Neural cell (in vitro differentiated cells): ENCODE measurements at regions not wholly inside any gene's neighbourhood (a gene's known extent, or its start where the extent isn't known, plus 50 kb on each side); places are given as distances from the start of the nearest gene placed in this dataset.

Experiments used
- H2AFZ ChIP-seq: fragments of 200-600, 300-800 bp; sonication (generic), shearing (Covaris generic); 2 replicates; pipeline ENCODE4 v1.6.0; 2014; ENCODE audit warnings: low read depth, mild to moderate bottlenecking, antibody characterized with exemption, low read length, moderate library complexity
- H3F3A ChIP-seq: fragments of 200-600 bp; shearing (Covaris generic); 2 replicates; pipeline ENCODE4 v1.6.1; 2016; ENCODE audit warnings: mild to moderate bottlenecking, moderate library complexity, mixed read lengths, antibody characterized with exemption, low read length; ENCODE audit not compliant: insufficient read depth, poor library complexity, severe bottlenecking
- H3K27ac ChIP-seq: fragments of 200-600, 300-800 bp; sonication (generic), shearing (Covaris generic); 2 replicates; pipeline ENCODE4 v1.5.1; 2014; ENCODE audit warnings: mild to moderate bottlenecking, low read length, moderate library complexity
- H3K27me3 ChIP-seq: fragments of 300-800, 200-600 bp; sonication (generic), shearing (Covaris generic); 2 replicates; pipeline ENCODE4 v1.6.0; 2014; ENCODE audit warnings: mild to moderate bottlenecking, low read depth, low read length, moderate library complexity; ENCODE audit not compliant: insufficient read depth
- H3K36me3 ChIP-seq: fragments of 300-800, 200-600 bp; sonication (generic), shearing (Covaris generic); 2 replicates; pipeline ENCODE4 v1.5.1; 2014; ENCODE audit warnings: mild to moderate bottlenecking, antibody characterized with exemption, low read length, moderate library complexity; ENCODE audit not compliant: insufficient read depth
- H3K4me2 ChIP-seq: fragments of 300-800, 200-600 bp; sonication (generic), shearing (Covaris generic); 2 replicates; pipeline ENCODE4 v1.6.0; 2014; ENCODE audit warnings: mild to moderate bottlenecking, low read length
- H3K4me3 ChIP-seq: fragments of 300-800, 200-600 bp; sonication (generic), shearing (Covaris generic); 2 replicates; pipeline ENCODE4 v1.5.1; 2014; ENCODE audit warnings: mild to moderate bottlenecking, low read length, moderate library complexity
- H3K79me2 ChIP-seq: fragments of 200-600 bp; shearing (Covaris generic); replicated peaks from 2 replicates; pipeline ENCODE4 v1.6.0; 2014; ENCODE audit warnings: mild to moderate bottlenecking, low read length, moderate library complexity; ENCODE audit not compliant: insufficient read depth
- H3K9ac ChIP-seq: fragments of 300-800, 200-600 bp; sonication (generic), shearing (Covaris generic); 2 replicates; pipeline ENCODE4 v1.6.1; 2016; ENCODE audit warnings: mild to moderate bottlenecking, low read length, mixed read lengths
- H3K9me2 ChIP-seq: fragments of 200-600 bp; shearing (Covaris generic); 2 replicates; pipeline ENCODE4 v1.6.1; 2016; ENCODE audit warnings: mild to moderate bottlenecking, low read length, mixed read lengths; ENCODE audit not compliant: insufficient read depth
- H3K9me3 ChIP-seq: fragments of 200-600, 300-800 bp; sonication (generic), shearing (Covaris generic); 2 replicates; pipeline ENCODE4 v1.6.1; 2016; ENCODE audit warnings: mild to moderate bottlenecking, mixed run types, low read length, moderate library complexity, mixed read lengths
- H4K20me1 ChIP-seq: fragments of 200-600 bp; shearing (Covaris generic); 2 replicates; pipeline ENCODE4 v1.6.1; 2016; ENCODE audit warnings: mild to moderate bottlenecking, mixed run types; ENCODE audit not compliant: insufficient read depth
- CTCF ChIP-seq: fragments of 450-650 bp; IDR thresholded peaks from 2 replicates; pipeline ENCODE4 v1.5.1; 2014; ENCODE audit warnings: antibody characterized with exemption, mild to moderate bottlenecking, moderate library complexity; ENCODE audit not compliant: poor library complexity, severe bottlenecking
- EP300 ChIP-seq: fragments of 450-650 bp; conservative IDR thresholded peaks from 2 replicates; pipeline ENCODE4 v1.6.1; 2014; ENCODE audit warnings: antibody characterized with exemption, mild to moderate bottlenecking, moderate library complexity; ENCODE audit not compliant: poor library complexity, severe bottlenecking
- EZH2 ChIP-seq: fragments of 200-600, 300-800 bp; shearing (Covaris generic), sonication (generic); IDR thresholded peaks from 2 replicates; pipeline ENCODE4 v1.6.1; 2014; ENCODE audit warnings: antibody characterized with exemption, low read length, borderline replicate concordance, mild to moderate bottlenecking; ENCODE audit not compliant: insufficient read depth, poor library complexity, severe bottlenecking
- MXI1 ChIP-seq: fragments of 450-650 bp; conservative IDR thresholded peaks from 2 replicates; pipeline ENCODE4 v1.6.1; 2014; ENCODE audit warnings: antibody characterized with exemption, mild to moderate bottlenecking; ENCODE audit not compliant: poor library complexity, severe bottlenecking
- POLR2AphosphoS5 ChIP-seq: IDR thresholded peaks from 2 replicates; pipeline ENCODE4 v1.6.1; 2012
- RAD21 ChIP-seq: fragments of 450-650 bp; conservative IDR thresholded peaks from 2 replicates; pipeline ENCODE4 v1.6.1; 2014; ENCODE audit warnings: antibody characterized with exemption, mild to moderate bottlenecking, moderate library complexity
- REST ChIP-seq: IDR thresholded peaks from 2 replicates; pipeline ENCODE4 v1.6.1; 2012; ENCODE audit warnings: borderline replicate concordance
- SMC3 ChIP-seq: fragments of 450-650 bp; conservative IDR thresholded peaks from 2 replicates; pipeline ENCODE4 v1.6.1; 2014; ENCODE audit warnings: antibody characterized with exemption, mild to moderate bottlenecking, moderate library complexity; ENCODE audit not compliant: poor library complexity
- TAF1 ChIP-seq: IDR thresholded peaks from 2 replicates; pipeline ENCODE4 v1.6.1; 2012; ENCODE audit warnings: low read depth

- Histone ChIP-seq H3K9me2 (no peaks in the 10 kb centered on the region), H3K27me3 (no peaks in the 10 kb centered on the region), H3K27ac (no peak overlapping the region), H3K4me3 (no peak overlapping the region), H4K20me1 (no peaks in the 10 kb centered on the region), H2AFZ (no peak overlapping the region), H3K36me3 (no peaks in the 10 kb centered on the region), H3K4me2 (no peak overlapping the region), H3F3A (no peaks in the 10 kb centered on the region), H3K9ac (no peak overlapping the region), H3K79me2 (no peaks in the 10 kb centered on the region), H3K9me3 (no peaks in the 10 kb centered on the region)
- no peak for TF ChIP-seq TAF1
Measured at GRCh38 chr2:125885340-125885739, 770.6 kb upstream of the GYPC start.

GRCh38 chr2:125886153-125886552 lies 769.8 kb upstream of the GYPC start:
- Histone ChIP-seq H2AFZ (no peak overlapping the region), H3K4me2 (no peak overlapping the region), H3K9ac (no peak overlapping the region), H3K36me3 (no peaks in the 10 kb centered on the region), H3K79me2 (no peaks in the 10 kb centered on the region), H3K27me3 (no peaks in the 10 kb centered on the region), H3F3A (no peaks in the 10 kb centered on the region), H3K27ac (no peak overlapping the region), H4K20me1 (no peaks in the 10 kb centered on the region), H3K4me3 (no peak overlapping the region), H3K9me2 (no peaks in the 10 kb centered on the region), H3K9me3 (no peaks in the 10 kb centered on the region)
- TF ChIP-seq SMC3 (no peak), REST (no peak), POLR2AphosphoS5 (no peak), CTCF (no peak), RAD21 (no peak)

- H3K4me2 ChIP-seq: no peak overlapping the region
- H3K36me3 ChIP-seq: no peaks in the 10 kb centered on the region
- TF ChIP-seq TAF1 (no peak), POLR2AphosphoS5 (no peak), EP300 (no peak), RAD21 (no peak), MXI1 (no peak), CTCF (no peak), EZH2 (no peak), REST (no peak), SMC3 (no peak)
- H3K9ac ChIP-seq: no peak overlapping the region
- H3K9me2 ChIP-seq: no peaks in the 10 kb centered on the region
- no peak overlapping the region for H3K4me3 ChIP-seq
- H4K20me1 ChIP-seq: no peaks in the 10 kb centered on the region
- no peaks in the 10 kb centered on the region for H3K79me2 ChIP-seq
- H3F3A ChIP-seq: no peaks in the 10 kb centered on the region
- H3K9me3 ChIP-seq: no peaks in the 10 kb centered on the region
- H2AFZ ChIP-seq: no peak overlapping the region
- H3K27ac ChIP-seq: no peak overlapping the region
- no peaks in the 10 kb centered on the region for H3K27me3 ChIP-seq
Measured at GRCh38 chr2:125901278-125901677, 754.7 kb upstream of the GYPC start.
